ENCODE measurements at regions not wholly inside any gene's neighbourhood (a gene's known extent, or its start where the extent isn't known, plus 50 kb on each side); places are given as distances from the start of the nearest gene placed in this dataset.

GRCh38 chr7:10634239-10634638 is 339.4 kb upstream of the PHF14 start:
- 54 to 60% methylated on average over 2 of the region's 2 CpGs for WGBS, 2 donors
- Histone ChIP-seq H3K36me3 (ENCODE audit: low read depth, missing control alignments) (no peaks in the 10 kb centered on the region), H3K27ac (no peak overlapping the region), H3K4me3 (no peak overlapping the region), H3K27me3 (no peaks in the 10 kb centered on the region), H3K9me3 (no peaks in the 10 kb centered on the region), H3K4me1 (no peaks in the 10 kb centered on the region)
- TF ChIP-seq CTCF (IDR thresholded peaks at IDR 0.05) = no peak
- no peak for TF ChIP-seq POLR2A (IDR thresholded peaks at IDR 0.05)
- no peak for DNase-seq
- intact Hi-C loops (cut with DNase I; ENCODE audit: low total_unique reads) = no loop called here

GRCh38 chr7:10637991-10638390 is 335.7 kb upstream of the PHF14 start:
- Histone ChIP-seq H3K4me3 (no peak overlapping the region), H3K27me3 (no peaks in the 10 kb centered on the region), H3K36me3 (ENCODE audit: low read depth, missing control alignments) (no peaks in the 10 kb centered on the region), H3K9me3 (no peaks in the 10 kb centered on the region), H3K27ac (no peak overlapping the region), H3K4me1 (no peaks in the 10 kb centered on the region)
- intact Hi-C loops (cut with DNase I; ENCODE audit: low total_unique reads) = no loop called here
- DNase-seq = no peak
- TF ChIP-seq CTCF (IDR thresholded peaks at IDR 0.05) (no peak), POLR2A (IDR thresholded peaks at IDR 0.05) (no peak)
- 80 to 84% methylated on average over 3 of the region's 3 CpGs for WGBS, 2 donors

- no peaks in the 10 kb centered on the region for H3K36me3 ChIP-seq (ENCODE audit: low read depth, missing control alignments)
- no peaks in the 10 kb centered on the region for H3K27me3 ChIP-seq
- no peak for DNase-seq
- intact Hi-C loops (cut with DNase I; ENCODE audit: low total_unique reads) = no loop called here
- no peak overlapping the region for H3K27ac ChIP-seq
- H3K4me3 ChIP-seq = no peak overlapping the region
- H3K4me1 ChIP-seq = no peaks in the 10 kb centered on the region
- no peaks in the 10 kb centered on the region for H3K9me3 ChIP-seq
- WGBS, 2 donors = 83% methylated on average over 2 of the region's 2 CpGs
- TF ChIP-seq CTCF (IDR thresholded peaks at IDR 0.05) = no peak
- no peak for TF ChIP-seq POLR2A (IDR thresholded peaks at IDR 0.05)
These were observed 330.1 kb upstream of the PHF14 start for GRCh38 chr7:10643545-10643944.

GRCh38 chr7:10644849-10645248 is 328.8 kb upstream of the PHF14 start:
- H3K27ac ChIP-seq = no peak overlapping the region
- no peaks in the 10 kb centered on the region for H3K27me3 ChIP-seq
- H3K4me3 ChIP-seq = no peak overlapping the region
- intact Hi-C loops (cut with DNase I; ENCODE audit: low total_unique reads) = no loop called here
- TF ChIP-seq CTCF (IDR thresholded peaks at IDR 0.05) (no peak), POLR2A (IDR thresholded peaks at IDR 0.05) (no peak)
- no peaks in the 10 kb centered on the region for H3K9me3 ChIP-seq
- no peaks in the 10 kb centered on the region for H3K36me3 ChIP-seq (ENCODE audit: low read depth, missing control alignments)
- no peak for DNase-seq
- 42 to 61% methylated on average over 3 of the region's 3 CpGs for WGBS, 2 donors
- no peaks in the 10 kb centered on the region for H3K4me1 ChIP-seq

- no peaks in the 10 kb centered on the region for H3K27me3 ChIP-seq
- no peaks in the 10 kb centered on the region for H3K36me3 ChIP-seq (ENCODE audit: low read depth, missing control alignments)
- intact Hi-C loops (cut with DNase I; ENCODE audit: low total_unique reads) = no loop called here
- no peaks in the 10 kb centered on the region for H3K9me3 ChIP-seq
- H3K27ac ChIP-seq = no peak overlapping the region
- WGBS, 2 donors = 53 to 55% methylated on average over 5 of the region's 5 CpGs
- TF ChIP-seq POLR2A (IDR thresholded peaks at IDR 0.05) (no peak), CTCF (IDR thresholded peaks at IDR 0.05) (no peak)
- no peak for DNase-seq
- no peak overlapping the region for H3K4me3 ChIP-seq
- no peaks in the 10 kb centered on the region for H3K4me1 ChIP-seq
These were observed 327.5 kb upstream of the PHF14 start for GRCh38 chr7:10646194-10646593.

All from testis (tissue), 2 donors.